A673 (cell line): ENCODE measurements at regions not wholly inside any gene's neighbourhood (a gene's known extent, or its start where the extent isn't known, plus 50 kb on each side); places are given as distances from the start of the nearest gene placed in this dataset.

Experiments
- BruUV-seq: library from RNA; stranded (reverse); fragments of 400-500 nt; replicated peaks from 2 replicates; lab custom pipeline; 2021; lab: Mats Ljungman, UMichigan
- CTCF ChIA-PET: fragments of 300-600 bp; sonication (Branson Sonifier 250); formaldehyde crosslinking; loops from one replicate; lab custom pipeline; 2022; ENCODE audit warnings: antibody characterized with exemption; lab: Charles Lee
- POLR2A ChIA-PET: fragments of 300-600 bp; sonication (Branson Sonifier 250); formaldehyde crosslinking; loops from one replicate; lab custom pipeline; 2022; ENCODE audit warnings: antibody characterized with exemption; ENCODE audit not compliant: low non-redundant PET; lab: Charles Lee
- DNase-seq: peaks from one replicate; pipeline ENCODE4 v3.0.0-alpha.2; 2015; ENCODE audit warnings: low spot score
- H3K27ac ChIP-seq: fragments of 200-600 bp; sonication (generic); 2 replicates; pipeline ENCODE4 v1.5.1; 2016; ENCODE audit warnings: mixed run types, low read depth, mild to moderate bottlenecking, mixed read lengths, antibody characterized with exemption, low read length; ENCODE audit not compliant: poor library complexity, severe bottlenecking
- H3K27me3 ChIP-seq: fragments of 200-600 bp; sonication (generic); replicated peaks from 2 replicates; pipeline ENCODE4 v1.6.1; 2017; ENCODE audit warnings: mixed run types, low read depth, mild to moderate bottlenecking, mixed read lengths, antibody characterized with exemption, low read length; ENCODE audit not compliant: insufficient read depth, poor library complexity
- H3K36me3 ChIP-seq: fragments of 200-600 bp; sonication (generic); 2 replicates; pipeline ENCODE4 v1.6.1; 2016; ENCODE audit warnings: mixed run types, mild to moderate bottlenecking, mixed read lengths, antibody characterized with exemption, low read length; ENCODE audit not compliant: insufficient read depth, poor library complexity, severe bottlenecking
- H3K4me1 ChIP-seq: fragments of 200-600 bp; sonication (generic); 2 replicates; pipeline ENCODE4 v1.6.1; 2017; ENCODE audit warnings: mixed run types, mild to moderate bottlenecking, mixed read lengths, antibody characterized with exemption, low read length; ENCODE audit not compliant: insufficient read depth, poor library complexity, severe bottlenecking
- H3K4me3 ChIP-seq: fragments of 200-600 bp; sonication (generic); 2 replicates; pipeline ENCODE4 v1.5.1; 2016; ENCODE audit warnings: low read depth, mixed run types, mild to moderate bottlenecking, mixed read lengths, low read length; ENCODE audit not compliant: poor library complexity, severe bottlenecking
- H3K9me3 ChIP-seq: fragments of 200-600 bp; sonication (generic); 2 replicates; pipeline ENCODE4 v1.6.1; 2016; ENCODE audit warnings: mixed run types, low read depth, mild to moderate bottlenecking, mixed read lengths, antibody characterized with exemption, low read length; ENCODE audit not compliant: poor library complexity, severe bottlenecking
- EZH2 ChIP-seq: fragments of 200-600 bp; sonication (generic); IDR thresholded peaks from 2 replicates; pipeline ENCODE4 v1.6.1; 2017; ENCODE audit warnings: borderline replicate concordance, low read depth, mild to moderate bottlenecking, mixed read lengths, antibody characterized with exemption, low read length; ENCODE audit not compliant: poor library complexity, severe bottlenecking
- intact Hi-C: fragments of 100-400 bp; cut with micrococcal nuclease; formaldehyde crosslinking; loops from one replicate; pipeline ENCODE4 v1.10.0; 2022; ENCODE audit not compliant: unreplicated experiment
- TF ChIP-seq, protein P1 (sequence below): fragments of 300-800, 200-600 bp; sonication (generic); conservative IDR thresholded peaks from 2 replicates; pipeline ENCODE4 v1.5.1; 2017; ENCODE audit warnings: low read depth, mild to moderate bottlenecking, antibody characterized with exemption, low read length, moderate library complexity, mixed read lengths

DNA sequence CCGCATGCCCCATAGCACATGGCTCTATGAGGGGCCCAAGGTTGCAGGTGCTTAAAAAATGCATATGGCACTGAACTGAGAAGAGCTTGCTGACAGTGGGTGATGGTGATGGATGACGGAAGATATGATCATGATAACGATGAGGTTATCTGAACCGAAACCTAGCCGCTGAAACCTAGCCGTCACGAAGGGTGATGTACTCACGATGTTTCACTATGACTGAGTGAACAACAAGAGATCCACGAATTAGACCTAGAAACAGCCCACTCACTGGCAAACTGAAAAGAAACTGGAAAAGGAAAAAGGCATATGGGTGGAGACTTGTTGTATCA, 57.6 kb upstream of the BCL6 start:
- DNase-seq, result no peak
- ChIA-PET POLR2A (no interaction called here), CTCF (no interaction called here)
- H3K27ac ChIP-seq, result no peak overlapping the region
- no peaks in the 10 kb centered on the region for H3K27me3 ChIP-seq
- BruUV-seq, result no TSS peak
- no peaks in the 10 kb centered on the region for H3K9me3 ChIP-seq
- TF ChIP-seq EZH2, result no peak
- TF ChIP-seq, protein P1, sequence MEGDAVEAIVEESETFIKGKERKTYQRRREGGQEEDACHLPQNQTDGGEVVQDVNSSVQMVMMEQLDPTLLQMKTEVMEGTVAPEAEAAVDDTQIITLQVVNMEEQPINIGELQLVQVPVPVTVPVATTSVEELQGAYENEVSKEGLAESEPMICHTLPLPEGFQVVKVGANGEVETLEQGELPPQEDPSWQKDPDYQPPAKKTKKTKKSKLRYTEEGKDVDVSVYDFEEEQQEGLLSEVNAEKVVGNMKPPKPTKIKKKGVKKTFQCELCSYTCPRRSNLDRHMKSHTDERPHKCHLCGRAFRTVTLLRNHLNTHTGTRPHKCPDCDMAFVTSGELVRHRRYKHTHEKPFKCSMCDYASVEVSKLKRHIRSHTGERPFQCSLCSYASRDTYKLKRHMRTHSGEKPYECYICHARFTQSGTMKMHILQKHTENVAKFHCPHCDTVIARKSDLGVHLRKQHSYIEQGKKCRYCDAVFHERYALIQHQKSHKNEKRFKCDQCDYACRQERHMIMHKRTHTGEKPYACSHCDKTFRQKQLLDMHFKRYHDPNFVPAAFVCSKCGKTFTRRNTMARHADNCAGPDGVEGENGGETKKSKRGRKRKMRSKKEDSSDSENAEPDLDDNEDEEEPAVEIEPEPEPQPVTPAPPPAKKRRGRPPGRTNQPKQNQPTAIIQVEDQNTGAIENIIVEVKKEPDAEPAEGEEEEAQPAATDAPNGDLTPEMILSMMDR, result no peak
- intact Hi-C loops, result no loop called here
- H3K36me3 ChIP-seq, result no peaks in the 10 kb centered on the region
- H3K4me1 ChIP-seq, result no peaks in the 10 kb centered on the region
- no peak overlapping the region for H3K4me3 ChIP-seq

DNA sequence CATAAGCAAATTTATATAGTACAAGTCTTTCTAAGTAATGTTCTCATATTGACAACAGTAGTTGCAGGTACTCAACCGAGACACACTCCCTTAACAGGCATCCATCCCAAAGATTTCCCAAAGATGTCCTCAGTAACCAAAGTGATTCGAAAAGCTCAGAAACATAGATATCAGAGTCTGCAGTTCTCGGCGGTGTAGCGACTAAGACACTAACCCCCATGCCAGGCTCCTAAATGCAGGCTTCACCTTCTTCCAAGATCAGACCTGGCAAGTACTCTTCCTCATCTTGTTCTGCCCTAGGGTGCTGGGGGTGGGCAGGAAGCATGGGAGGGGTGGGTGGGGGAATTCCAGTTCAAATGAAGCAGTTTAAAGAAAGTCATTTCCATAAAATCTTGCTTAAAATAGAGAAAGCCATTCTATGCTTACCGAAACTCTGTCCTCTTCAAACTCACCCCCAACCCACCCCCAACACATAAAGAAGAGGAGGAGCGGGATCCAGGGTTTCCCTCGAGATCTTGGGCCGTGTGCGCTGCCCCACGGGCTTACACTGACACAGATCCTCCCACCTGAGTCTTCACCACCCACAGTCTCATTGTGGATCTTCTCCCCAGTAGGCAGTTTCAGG, 59.0 kb upstream of the BCL6 start:
- TF ChIP-seq, protein P1, result no peak
- no peak for TF ChIP-seq EZH2
- ChIA-PET POLR2A (no interaction called here), CTCF (no interaction called here)
- no peak overlapping the region for H3K4me3 ChIP-seq
- BruUV-seq, result no TSS peak
- no peaks in the 10 kb centered on the region for H3K27me3 ChIP-seq
- H3K27ac ChIP-seq, result no peak overlapping the region
- H3K9me3 ChIP-seq, result no peaks in the 10 kb centered on the region
- no peak for DNase-seq
- intact Hi-C loops, result no loop called here
- H3K36me3 ChIP-seq, result no peaks in the 10 kb centered on the region
- H3K4me1 ChIP-seq, result no peaks in the 10 kb centered on the region

DNA sequence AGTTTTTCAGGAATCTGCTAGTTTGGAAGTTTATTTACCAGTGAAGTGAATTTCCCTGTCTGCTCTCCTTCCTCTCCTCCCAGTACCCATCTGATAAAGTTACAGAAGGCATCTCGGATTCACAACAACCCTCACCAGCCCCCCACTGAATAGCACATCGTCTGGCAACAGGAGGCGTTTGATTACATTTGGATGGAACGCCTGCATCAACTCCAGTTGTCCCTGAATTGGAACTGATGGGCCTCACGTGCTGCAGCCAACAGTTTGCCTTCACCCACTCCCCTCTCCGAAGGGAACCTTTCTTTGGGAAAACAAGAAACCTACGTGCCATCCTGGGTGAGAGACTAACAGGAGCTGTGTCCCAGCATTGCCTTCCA, 59.5 kb upstream of the BCL6 start:
- CTCF ChIA-PET, result no interaction called here
- intact Hi-C loops, result no loop called here
- H3K27ac ChIP-seq, result no peak overlapping the region
- H3K9me3 ChIP-seq, result no peaks in the 10 kb centered on the region
- POLR2A ChIA-PET, result no interaction called here
- no peaks in the 10 kb centered on the region for H3K27me3 ChIP-seq
- no peak for TF ChIP-seq EZH2
- TF ChIP-seq, protein P1, result no peak
- no peaks in the 10 kb centered on the region for H3K36me3 ChIP-seq
- no peak overlapping the region for H3K4me3 ChIP-seq
- no TSS peak for BruUV-seq
- H3K4me1 ChIP-seq, result no peaks in the 10 kb centered on the region
- DNase-seq, result no peak
